ENCODE measurements at regions not wholly inside any gene's neighbourhood (a gene's known extent, or its start where the extent isn't known, plus 50 kb on each side); places are given as distances from the start of the nearest gene placed in this dataset.

DNA sequence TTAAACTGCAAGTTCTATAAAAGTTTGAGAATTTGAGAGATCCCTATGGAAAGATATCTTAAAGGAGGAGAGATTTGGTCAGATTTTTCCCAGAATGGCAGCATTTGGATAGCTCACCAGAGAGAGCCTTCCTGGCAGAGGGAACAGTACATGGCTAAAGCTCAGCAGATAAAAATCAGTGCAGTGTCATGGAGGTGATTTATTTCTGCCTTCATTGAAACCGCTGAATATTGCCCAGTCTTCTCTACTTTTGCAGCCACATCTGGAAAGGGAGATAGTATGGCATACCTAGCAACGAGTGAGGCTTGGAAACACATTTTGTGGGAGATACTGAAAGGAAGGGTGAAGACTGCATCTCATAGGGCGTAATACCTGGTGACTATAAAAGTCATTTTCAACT, 155.2 kb downstream of the RFC3 start:
- TF ChIP-seq POLR2A (IDR thresholded peaks at IDR 0.05): no peak
- TF ChIP-seq, protein P1, sequence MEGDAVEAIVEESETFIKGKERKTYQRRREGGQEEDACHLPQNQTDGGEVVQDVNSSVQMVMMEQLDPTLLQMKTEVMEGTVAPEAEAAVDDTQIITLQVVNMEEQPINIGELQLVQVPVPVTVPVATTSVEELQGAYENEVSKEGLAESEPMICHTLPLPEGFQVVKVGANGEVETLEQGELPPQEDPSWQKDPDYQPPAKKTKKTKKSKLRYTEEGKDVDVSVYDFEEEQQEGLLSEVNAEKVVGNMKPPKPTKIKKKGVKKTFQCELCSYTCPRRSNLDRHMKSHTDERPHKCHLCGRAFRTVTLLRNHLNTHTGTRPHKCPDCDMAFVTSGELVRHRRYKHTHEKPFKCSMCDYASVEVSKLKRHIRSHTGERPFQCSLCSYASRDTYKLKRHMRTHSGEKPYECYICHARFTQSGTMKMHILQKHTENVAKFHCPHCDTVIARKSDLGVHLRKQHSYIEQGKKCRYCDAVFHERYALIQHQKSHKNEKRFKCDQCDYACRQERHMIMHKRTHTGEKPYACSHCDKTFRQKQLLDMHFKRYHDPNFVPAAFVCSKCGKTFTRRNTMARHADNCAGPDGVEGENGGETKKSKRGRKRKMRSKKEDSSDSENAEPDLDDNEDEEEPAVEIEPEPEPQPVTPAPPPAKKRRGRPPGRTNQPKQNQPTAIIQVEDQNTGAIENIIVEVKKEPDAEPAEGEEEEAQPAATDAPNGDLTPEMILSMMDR (IDR thresholded peaks at IDR 0.05): no peak

Measured in thyroid gland (tissue), 4 donors.